ENCODE measurements at regions not wholly inside any gene's neighbourhood (a gene's known extent, or its start where the extent isn't known, plus 50 kb on each side); places are given as distances from the start of the nearest gene placed in this dataset.

DNA sequence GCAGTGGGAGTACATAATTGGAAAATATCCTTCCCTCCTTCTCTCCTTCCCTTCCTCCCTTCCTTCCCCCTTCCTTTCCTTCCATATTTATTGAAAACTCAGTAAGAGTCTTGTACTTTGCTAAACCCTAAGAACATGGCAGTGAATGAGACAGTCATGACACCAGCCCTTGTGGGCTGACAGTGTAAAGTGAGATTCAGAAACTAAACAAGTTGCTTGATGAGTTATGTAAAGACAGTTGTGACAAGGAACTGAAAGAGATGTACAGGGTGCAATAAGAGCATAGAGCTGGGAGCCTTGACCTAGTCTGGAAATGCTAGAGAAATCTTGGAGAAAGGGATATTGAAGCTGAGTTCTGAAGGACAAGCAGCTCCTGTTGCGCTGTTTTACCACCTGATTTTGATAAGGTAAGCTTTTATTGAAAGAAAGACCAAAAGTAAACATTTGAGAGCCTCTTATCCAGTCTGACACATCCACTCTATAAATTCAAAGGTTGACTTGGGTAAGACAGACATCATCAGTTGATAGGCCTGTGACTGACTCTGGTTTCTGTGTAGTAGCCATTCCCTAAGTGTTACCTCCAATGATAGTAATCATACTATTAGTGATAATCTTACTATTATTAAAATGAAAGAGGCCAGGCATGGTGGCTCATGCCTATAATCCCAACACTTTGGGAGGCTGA is 66.5 kb upstream of the SKOR2 start:
- no peak for DNase-seq

- no peak for DNase-seq
Observed at GRCh38 chr18:47316924-47317323, 65.5 kb upstream of the SKOR2 start.

- no peak for DNase-seq
Observed at GRCh38 chr18:47313901-47314300, 62.4 kb upstream of the SKOR2 start.

DNA sequence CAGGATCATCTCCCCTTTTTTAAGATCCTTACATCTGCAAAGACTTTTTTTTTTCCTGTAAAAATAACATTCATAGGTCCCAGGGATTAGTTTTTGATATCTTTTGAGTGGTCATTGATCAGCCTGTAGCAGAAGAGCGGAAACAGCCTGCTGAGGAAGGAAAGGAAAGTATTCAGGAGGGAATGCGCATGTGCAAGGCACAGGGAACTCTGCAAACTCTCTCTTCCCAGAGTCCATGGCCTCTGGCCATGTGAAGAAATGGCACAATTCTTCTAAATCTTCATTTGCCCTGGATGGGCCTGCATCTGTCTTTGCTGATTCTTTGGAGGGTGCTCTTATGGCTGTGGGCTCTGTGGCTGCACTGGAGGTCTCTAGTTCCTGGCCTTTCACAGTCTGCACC is 60.1 kb upstream of the SKOR2 start:
- DNase-seq, result no peak

Measured in NCI-H2081 (cell line).